HL-60 (cell line): ENCODE measurements at regions not wholly inside any gene's neighbourhood (a gene's known extent, or its start where the extent isn't known, plus 50 kb on each side); places are given as distances from the start of the nearest gene placed in this dataset.

ENCODE experiments used
- DNase-seq, 2 experiments: peaks; one replicate each; pipeline ENCODE4 v3.0.0-alpha.2; 2010 to 2020; ENCODE audit warnings: low read depth in 1 of 2, low spot score in 1 of 2
- H3K27ac ChIP-seq: fragments of 250-450 bp; sonication (Bioruptor Pico); replicated peaks from 2 replicates; pipeline ENCODE4 v1.5.1; 2020; ENCODE audit warnings: mild to moderate bottlenecking, moderate library complexity
- H3K27me3 ChIP-seq: fragments of 250-450 bp; sonication (Bioruptor Pico); 2 replicates; pipeline ENCODE4 v1.5.1; 2021; ENCODE audit warnings: mild to moderate bottlenecking, moderate library complexity; ENCODE audit not compliant: insufficient read depth, poor library complexity, severe bottlenecking
- H3K4me3 ChIP-seq: replicated peaks from 2 replicates; pipeline ENCODE4 v1.5.1; 2011; ENCODE audit warnings: mild to moderate bottlenecking, control low read depth, low read length; ENCODE audit not compliant: insufficient read depth
- CTCF ChIP-seq: IDR thresholded peaks from one replicate; pipeline ENCODE4 v1.5.1; 2011; ENCODE audit warnings: low read length, control low read depth, inconsistent platforms; ENCODE audit not compliant: insufficient read depth
- GABPA ChIP-seq: IDR thresholded peaks from 2 replicates; pipeline ENCODE4 v1.6.1; 2012; ENCODE audit warnings: low read depth
- POLR2AphosphoS5 ChIP-seq: IDR thresholded peaks from 2 replicates; pipeline ENCODE4 v1.6.1; 2012; ENCODE audit warnings: low read depth
- REST ChIP-seq: IDR thresholded peaks from 2 replicates; pipeline ENCODE4 v1.6.1; 2012; ENCODE audit warnings: low read depth; ENCODE audit not compliant: insufficient replicate concordance
- SPI1 ChIP-seq: IDR thresholded peaks from 2 replicates; pipeline ENCODE4 v1.6.1; 2012; ENCODE audit warnings: low read depth, mild to moderate bottlenecking, borderline replicate concordance

GRCh38 chr3:42012935-42013690 lies 51.2 kb upstream of the ULK4 start:
- DNase-seq: peak; percentile 84 to 86
- Histone ChIP-seq H3K27ac (peak overlapping the region; percentile 97), H3K27me3 (no peaks in the 10 kb centered on the region), H3K4me3 (peak overlapping the region; percentile 59)
- TF ChIP-seq REST (peak; percentile 8), POLR2AphosphoS5 (peak; percentile 65), GABPA (no peak), CTCF (no peak), SPI1 (peak; percentile 6; the same call in 1 of the 2 replicates)

GRCh38 chr3:42012383-42012934 lies 50.6 kb upstream of the ULK4 start:
- no peaks in the 10 kb centered on the region for H3K27me3 ChIP-seq
- peak overlapping the region; percentile 97 for H3K27ac ChIP-seq
- H3K4me3 ChIP-seq: no peak overlapping the region
- TF ChIP-seq SPI1 (peak; percentile 51; the same call in 1 of the 2 replicates), CTCF (no peak)
- DNase-seq: no peak
